HG03354 (cell line): ENCODE measurements at regions not wholly inside any gene's neighbourhood (a gene's known extent, or its start where the extent isn't known, plus 50 kb on each side); places are given as distances from the start of the nearest gene placed in this dataset.
"Not testable (repeated sequence)": the region's sequence is repeated elsewhere in the genome, so short reads cannot be mapped to it uniquely, and the experiment has no call there.

ENCODE experiments used
- ATAC-seq: cut with Tn5 transposase; IDR thresholded peaks from one replicate; pipeline ENCODE4 v1.9.1; 2021; ENCODE audit warnings: mild to moderate bottlenecking; ENCODE audit not compliant: unreplicated experiment, poor library complexity, severe bottlenecking

DNA sequence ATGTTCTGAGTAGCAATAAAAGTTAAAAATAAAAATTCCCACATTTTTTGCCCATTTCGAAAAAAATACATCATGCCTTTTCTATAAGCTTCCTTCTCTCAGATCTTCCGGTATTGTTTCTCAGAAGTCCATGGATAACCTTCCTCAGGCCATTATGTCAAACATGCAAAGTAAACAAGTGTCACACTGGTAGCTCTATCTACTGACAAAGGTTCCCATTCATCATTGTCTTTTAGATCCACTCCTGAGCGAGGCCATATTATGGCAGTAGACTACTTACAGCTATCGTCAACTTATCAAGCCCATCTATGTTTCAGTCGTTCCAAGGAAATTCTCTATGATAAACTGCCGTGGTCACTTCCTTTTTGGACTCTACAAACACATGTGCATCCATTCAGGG, 1068.2 kb downstream of the GLUD2 start:
- no peak for ATAC-seq

DNA sequence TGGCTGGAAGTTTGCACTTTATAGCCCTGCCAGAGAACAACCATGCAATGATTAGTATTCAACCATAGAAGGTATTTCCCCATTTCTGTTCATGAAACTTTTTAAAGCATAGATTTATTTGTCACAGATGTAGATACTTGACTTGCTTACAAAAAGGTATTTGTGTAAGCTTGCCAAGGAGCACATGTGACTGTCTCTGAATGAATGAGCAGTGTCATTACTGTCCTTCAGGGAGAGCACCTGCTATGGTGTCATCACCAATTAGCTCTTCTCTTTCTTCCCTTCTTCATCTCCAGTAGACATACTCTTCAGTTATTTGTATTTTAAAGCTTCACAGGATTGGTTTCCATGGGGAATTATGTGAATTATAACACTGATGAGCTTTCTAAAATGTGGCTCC, 1064.7 kb upstream of the GRIA3 start:
- no peak for ATAC-seq

DNA sequence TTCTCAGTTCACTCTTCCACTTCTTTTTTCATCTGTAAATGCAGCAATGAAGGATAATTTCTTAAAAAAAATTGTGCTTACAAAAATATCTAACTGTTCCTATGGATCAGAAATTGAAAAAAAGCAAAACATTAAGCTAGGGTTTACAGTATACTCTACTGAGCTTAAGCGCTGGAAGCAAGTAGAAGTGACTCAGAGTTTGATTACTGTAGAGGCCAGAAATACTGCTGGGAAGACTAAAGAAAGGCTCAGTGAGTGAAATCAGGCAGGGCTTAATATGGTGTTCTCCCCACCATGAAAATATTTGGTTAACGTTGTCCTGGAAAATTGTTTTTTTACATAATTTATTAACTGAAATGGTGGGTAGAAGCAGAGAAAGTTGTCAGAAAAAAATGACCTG, 1061.8 kb upstream of the GRIA3 start:
- no peak for ATAC-seq

DNA sequence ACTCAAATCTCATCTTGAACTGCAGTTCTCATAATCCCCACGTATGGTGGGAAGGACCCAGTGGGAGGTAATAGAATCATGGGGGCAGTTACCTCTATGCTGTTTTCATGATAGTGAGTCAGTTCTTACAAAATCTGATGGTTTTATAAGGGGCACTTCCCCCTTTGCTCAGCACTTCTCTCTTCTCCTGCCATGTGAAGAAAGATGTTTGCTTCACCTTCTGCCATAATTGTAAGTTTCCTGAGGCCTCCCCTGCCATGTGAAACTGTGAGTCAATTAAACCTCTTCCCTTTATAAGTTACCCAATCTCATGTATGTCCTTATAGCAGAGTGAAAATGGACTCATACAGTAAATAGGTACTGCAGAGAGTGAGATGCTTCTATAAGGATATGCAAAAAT, 1050.6 kb upstream of the GRIA3 start:
- no peak for ATAC-seq

DNA sequence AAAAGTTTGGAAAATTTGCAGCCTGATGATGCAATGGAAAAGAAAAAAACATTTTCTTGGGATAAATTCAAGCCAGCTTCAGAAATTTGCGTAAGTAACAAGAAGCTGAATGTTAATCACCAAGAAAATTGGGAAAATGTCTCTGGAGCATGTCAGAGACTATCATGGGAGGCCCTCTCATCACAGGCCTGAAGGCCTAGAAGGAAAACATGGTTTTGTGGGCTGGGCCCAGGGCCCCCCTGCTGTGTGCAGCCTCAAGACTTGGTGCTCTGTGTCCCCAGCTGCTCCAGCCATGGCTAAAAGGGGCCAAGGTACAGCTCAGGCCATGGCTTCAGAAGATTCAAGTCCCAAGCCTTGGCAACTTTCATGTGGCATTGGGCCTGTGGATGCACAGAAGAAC, 1049.8 kb upstream of the GRIA3 start:
- no peak for ATAC-seq

DNA sequence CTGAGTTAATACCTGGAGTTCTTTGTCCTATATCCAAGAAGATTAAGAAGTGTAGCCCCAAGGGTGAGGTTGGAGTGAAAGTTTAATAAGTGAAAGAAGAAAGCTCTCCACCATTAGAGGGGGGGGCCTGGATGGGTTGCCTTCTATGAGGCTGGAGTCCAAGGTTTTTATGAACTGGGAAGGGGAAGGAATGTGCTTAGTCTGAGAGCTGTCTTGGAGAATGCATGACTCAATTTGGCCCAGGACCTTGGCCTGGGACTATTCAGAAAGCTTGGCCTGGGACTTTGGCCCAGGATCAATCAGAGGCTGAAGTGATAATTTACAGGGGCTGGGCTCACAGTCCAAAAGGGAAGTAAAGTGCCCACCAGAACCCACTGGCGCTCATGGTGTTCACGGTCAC, 1049.0 kb upstream of the GRIA3 start:
- ATAC-seq, result no peak

DNA sequence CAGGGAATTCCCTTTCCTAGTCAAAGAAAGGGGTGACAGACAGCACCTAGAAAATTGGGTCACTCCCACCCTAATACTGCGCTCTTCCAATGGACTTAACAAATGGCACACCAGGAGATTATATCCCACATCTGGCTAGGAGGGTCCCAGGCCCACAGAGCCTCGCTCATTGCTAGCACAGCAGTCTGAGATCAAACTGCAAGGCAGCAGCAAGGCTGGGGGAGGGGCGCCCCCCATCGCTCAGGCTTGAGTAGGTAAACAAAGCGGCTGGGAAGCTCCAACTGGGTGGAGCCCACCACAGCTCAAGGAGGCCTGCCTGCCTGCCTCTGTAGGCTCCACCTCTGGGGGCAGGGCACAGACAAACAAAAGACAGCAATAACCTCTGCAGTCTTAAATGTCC, 1043.9 kb upstream of the GRIA3 start:
- ATAC-seq, result not testable (repeated sequence)

DNA sequence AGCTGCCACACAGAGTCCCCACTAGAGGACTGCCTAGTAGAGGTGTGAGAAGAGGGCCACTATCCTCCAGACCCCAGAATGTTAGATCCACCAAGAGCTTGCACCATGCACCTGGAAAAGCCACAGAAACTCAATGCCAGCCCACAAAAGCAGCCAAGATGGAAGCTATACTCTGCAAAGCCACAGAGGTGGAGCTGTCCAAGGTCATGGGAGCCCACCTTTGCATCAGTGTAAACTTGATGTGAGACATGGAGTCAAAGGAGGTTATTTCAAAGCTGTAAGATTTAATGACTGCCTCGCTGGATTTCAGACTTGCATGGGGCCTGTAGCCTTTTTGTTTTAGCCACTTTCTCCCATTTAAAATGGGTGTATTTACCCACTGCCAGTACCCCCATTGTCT, 1030.1 kb upstream of the GRIA3 start:
- no peak for ATAC-seq

DNA sequence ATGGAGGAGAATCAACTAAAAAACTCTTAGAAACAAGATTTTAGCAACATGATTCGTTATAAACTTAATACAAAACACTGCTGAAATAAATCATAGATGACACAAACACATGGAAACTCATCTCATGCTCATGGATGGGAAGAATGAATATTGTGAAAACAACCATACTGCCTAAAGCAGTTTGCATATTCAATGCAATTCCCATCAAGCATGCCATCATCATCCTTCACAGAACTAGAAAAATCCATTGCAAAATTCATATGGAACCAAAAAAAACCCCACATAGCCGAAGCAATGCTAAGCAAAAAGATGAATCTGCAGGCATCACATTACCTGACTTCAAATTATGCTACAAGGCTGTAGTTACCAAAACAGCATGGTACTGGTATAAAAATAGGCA, 1015.8 kb upstream of the GRIA3 start:
- ATAC-seq, result no peak

DNA sequence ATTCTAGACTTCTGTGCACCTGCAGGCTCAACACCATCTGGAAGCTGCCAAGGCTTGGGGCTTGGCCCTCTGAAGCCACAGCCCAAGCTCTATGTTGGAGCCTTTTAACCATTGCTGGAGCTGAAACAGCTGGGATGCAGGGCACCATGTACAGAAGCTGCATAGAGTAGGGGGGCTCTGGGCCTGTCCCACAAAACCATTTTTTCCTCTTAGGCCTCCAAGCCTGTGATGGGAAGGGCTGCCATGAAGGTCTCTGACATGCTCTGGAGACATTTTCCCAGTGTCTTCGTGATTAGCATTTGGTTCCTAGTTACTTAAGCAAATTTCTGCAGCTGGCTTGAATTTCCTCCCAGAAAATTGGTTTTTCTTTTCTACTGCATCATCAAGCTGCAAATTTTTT, 999.3 kb upstream of the GRIA3 start:
- ATAC-seq, result no peak

DNA sequence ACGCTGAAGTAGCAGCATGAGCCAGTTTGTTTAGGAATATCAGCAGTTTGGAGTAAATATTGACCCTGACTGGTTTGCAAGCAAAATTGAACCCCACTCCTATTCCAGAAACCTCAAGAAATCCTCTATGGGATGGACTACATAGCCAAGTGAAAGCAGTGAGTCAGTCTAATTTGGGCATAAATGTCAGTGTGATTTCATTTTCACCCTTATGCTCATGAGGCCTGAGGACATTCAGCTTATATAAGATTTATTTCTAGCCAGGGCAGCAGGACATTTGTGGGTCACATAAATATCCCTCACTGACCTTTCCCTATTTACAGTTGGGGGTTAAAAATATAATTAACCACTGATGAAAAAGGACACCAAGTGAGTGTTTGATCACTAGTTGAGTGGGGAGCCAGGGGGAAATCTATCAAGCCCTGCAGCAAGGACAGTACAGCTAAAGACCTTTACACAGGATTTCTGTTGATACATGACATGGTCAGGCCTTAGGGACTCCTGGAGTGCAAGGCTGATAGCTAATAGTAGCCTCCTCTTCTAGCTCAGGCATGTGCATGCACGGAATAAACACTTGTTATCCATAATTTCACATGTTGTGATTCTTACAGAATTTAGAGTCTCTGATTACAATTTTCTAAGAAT, 996.9 kb upstream of the GRIA3 start:
- ATAC-seq, result no peak

DNA sequence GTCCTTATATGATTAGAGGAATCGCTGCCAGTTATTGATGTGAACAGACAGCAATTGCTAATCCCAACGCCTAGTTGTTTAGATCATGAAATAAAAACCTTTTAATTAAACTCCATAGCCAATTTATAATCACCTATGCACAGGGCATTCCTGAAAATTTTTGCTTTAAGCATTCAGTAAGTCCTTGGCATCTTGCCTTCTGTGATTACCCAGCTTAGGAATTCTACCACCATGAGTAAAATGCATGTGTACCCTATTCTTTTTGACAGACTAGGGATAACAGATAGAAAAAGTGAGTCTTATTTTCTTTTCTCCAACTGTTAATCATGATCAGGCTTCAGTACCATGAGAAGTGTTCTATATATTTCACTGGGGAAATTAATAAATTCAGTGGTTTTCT, 995.3 kb upstream of the GRIA3 start:
- no peak for ATAC-seq

DNA sequence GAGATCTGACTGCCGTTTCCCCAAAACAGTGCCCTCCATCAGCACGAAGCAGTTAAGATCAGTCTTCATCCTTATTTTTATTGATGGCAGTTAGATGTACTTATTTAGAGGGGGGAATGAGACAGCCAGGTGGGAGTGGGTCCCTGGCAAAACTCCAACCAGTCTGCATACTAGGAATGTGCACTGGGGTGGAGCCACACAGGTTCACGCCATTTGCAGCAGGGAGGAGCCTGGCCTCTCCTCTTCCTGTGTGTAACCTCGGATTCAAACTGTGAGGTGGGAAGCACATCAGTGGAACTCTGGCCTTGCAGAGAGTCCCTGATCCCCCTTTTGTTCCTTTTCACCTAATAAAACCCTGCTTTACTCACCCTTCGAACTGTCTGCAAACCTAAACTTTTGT, 987.7 kb upstream of the GRIA3 start:
- ATAC-seq, result no peak

DNA sequence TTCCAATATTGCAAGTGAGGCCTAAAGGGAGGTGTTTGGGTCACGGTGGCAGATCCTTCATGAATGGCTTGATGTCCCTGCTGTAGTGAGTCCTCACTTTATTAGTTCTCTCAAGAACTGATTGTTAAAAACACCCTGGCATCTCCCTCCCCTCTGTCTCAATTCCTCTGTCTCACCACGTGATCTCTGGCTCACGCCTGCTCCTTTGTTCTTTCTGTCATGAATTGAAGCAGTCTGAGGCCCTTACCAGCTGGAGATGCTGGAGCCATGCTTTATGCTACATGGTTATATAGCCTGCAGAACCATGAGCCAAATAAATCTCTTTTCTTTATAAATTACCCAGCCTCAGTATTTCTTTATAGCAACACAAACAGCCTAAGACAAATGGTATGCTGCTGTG, 980.7 kb upstream of the GRIA3 start:
- no peak for ATAC-seq

DNA sequence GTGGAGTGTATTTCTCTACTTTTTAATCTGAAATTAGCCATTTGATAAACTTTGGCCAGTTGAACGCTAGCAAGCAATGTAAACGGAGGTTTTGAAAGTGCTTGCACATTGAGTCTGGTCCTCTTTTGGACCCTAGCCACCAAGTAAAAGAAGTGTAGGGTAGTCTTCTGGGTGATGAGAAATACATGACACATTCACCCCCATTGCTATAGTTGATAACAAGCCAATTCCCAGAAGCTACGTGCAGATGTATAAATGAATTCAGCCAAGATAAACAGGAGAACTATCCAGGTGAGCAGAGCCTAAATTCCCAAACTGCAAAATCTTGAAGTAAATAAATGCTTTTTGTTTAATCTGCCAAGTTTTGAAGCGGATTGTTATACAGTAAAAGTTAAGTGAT, 965.4 kb upstream of the GRIA3 start:
- no peak for ATAC-seq

DNA sequence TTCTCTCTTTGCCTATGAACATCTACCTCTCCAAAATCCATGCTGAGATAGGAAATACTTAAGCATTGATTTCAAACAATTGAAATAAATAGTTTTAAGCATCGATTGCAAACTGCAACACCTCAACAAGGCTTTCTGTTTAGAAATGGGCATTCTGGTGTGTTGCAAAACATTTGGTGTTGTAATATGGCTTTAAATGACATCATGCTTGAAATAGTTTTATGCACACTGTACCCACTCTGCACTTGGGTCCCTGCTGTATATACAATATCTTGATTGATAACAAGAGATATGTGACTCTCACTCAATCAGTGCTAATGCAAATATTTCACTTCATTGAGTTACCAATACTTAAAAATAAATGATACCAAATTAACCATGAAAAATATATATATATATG, 964.9 kb upstream of the GRIA3 start:
- ATAC-seq, result no peak

DNA sequence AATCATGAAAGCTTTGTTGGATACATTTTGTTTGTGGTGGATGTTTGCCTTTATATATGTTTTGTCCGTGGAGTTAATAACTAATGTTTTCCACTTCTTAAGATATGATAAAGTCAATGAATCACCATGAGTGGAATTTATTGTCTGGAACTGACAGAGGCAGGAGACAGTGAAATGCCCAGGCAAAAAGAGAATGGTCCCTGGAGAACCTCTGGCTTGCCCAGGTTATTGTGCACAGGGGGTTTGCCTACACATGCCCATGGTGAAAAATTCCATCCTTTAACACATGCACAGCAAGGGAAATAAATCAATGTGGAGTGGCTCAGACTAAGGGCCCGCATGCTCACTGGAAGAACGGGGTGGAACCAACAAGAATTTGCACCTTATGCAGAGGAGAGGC, 964.3 kb upstream of the GRIA3 start:
- no peak for ATAC-seq

DNA sequence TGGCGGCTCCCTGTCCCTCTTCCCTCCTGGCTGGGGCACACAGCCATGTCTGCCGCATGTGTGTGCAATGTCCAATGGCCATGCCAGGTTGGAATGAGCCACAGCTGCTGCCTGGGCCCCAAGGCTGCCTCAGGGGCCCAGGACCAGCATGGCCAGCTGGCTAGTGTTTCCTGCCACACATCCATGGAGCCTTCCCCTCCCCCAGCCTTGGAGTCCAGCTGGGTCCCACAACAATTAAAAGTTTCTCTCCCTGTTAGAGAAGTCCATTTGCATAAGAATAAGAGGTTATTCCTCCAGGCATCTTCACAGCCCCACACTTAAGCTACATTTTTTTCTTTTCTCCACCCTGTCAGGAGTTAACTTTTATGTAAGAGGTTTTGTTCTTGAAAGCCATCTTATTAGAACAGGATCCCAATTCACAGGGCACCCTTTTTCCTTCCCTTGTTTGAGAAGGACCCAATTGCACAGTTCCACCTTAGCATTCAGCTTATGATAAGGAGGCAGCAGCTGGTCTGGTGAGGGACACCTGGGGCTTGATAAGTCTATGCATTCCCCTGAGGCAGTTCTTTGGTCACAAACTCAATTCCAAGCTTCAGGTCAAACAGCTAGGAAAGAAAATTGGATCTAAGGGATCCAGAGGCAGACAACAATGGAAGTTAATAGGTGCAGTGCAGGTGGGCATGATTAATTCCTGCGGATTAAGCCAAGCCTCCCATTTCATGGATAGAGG, 963.3 kb upstream of the GRIA3 start:
- ATAC-seq, result no peak

DNA sequence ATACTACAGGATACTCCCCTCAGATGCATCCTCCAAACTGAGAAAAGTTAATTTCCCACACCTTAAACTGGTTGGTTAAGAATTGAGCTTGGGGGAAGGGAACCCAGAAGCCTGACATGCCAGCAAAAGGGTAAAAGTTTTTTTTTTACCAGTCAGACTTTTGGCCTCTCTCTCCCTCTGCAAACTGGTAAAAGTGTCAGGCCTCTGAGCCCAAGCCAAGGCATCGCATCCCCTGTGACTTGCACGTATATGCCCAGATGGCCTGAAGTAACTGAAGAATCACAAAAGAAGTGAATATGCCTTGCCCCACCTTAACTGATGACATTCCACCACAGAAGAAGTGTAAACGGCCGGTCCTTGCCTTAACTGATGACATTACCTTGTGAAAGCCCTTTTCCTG, 962.3 kb upstream of the GRIA3 start:
- ATAC-seq, result not testable (repeated sequence)

DNA sequence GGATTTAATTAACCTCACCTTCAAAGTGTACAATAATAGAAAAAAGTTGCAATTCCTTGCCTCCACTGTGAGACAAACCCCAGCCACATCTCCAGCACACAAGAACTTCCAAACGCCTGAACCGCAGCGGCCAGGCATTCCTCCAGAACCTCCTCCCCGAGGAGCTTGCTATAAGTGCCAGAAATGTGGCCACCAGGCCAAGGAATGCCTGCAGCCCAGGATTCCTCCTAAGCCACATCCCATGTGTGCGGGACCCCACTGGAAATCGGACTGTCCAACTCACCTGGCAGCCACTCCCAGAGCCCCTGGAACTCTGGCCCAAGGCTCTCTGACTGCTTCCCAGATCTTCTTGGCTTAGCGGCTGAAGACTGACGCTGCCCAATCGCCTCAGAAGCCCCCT, 959.9 kb upstream of the GRIA3 start:
- not testable (repeated sequence) for ATAC-seq

DNA sequence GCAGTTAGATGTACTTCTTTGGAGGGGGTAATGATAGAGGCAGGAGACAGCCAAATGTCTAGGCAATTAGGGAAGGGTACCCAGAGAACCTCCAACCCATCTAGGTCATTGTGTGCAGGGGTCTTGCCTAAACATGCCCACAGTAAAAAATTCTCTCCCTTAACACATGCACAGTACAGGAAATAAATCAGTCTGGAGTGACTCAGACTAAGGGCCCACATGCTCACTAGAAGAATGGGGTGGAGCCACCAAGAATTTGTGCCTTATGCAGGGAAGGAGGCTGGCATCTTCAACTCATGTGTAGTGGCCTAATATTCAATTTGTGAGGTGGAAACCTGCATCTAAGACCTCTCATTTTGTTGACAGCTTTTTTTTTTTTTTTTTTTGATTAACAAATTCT, 945.3 kb upstream of the GRIA3 start:
- no peak for ATAC-seq

DNA sequence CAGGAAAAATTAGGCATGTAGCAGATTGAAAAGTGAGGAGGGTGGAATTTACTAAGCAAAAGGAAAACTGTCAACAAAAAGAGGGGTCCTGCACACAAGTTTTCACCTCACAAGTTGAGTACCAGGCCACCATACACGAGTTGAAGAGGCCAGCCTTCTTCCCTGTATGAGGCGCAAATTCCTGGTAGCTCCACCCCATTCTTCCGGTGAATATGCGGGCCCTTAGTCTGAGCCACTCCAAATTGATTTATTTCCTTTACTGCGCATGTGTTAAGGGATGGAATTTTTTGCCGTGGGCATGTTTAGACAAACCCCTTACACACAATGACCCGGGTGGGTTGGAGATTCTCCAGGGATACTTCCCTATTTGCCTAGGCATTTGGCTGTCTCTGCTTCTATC, 942.1 kb upstream of the GRIA3 start:
- ATAC-seq, result no peak
